Kidney epithelial cell (primary cell): ENCODE measurements at regions not wholly inside any gene's neighbourhood (a gene's known extent, or its start where the extent isn't known, plus 50 kb on each side); places are given as distances from the start of the nearest gene placed in this dataset.

Experiments
- DNase-seq: peaks from one replicate; pipeline ENCODE4 v3.0.0-alpha.2; 2010; ENCODE audit warnings: low read depth
- H3K27me3 ChIP-seq: 2 replicates; pipeline ENCODE4 v1.6.0; 2011; ENCODE audit warnings: low read length; ENCODE audit not compliant: control insufficient read depth, insufficient read depth
- H3K36me3 ChIP-seq: 2 replicates; pipeline ENCODE4 v1.5.1; 2011; ENCODE audit warnings: low read length; ENCODE audit not compliant: control insufficient read depth, insufficient read depth
- H3K4me3 ChIP-seq: 2 replicates; pipeline ENCODE4 v1.5.1; 2011; ENCODE audit warnings: low read depth, mild to moderate bottlenecking, control low read depth, low read length
- CTCF ChIP-seq: IDR thresholded peaks from 2 replicates; pipeline ENCODE4 v1.5.1; 2011; ENCODE audit warnings: mild to moderate bottlenecking, moderate library complexity, low read length, control low read depth, inconsistent platforms; ENCODE audit not compliant: insufficient read depth, poor library complexity, severe bottlenecking

GRCh38 chr4:125483278-125483677 is 168.5 kb downstream of the FAT4 start:
- DNase-seq: no peak
- H3K4me3 ChIP-seq: no peak overlapping the region
- no peak for TF ChIP-seq CTCF
- H3K36me3 ChIP-seq: no peaks in the 10 kb centered on the region
- H3K27me3 ChIP-seq: no peaks in the 10 kb centered on the region

GRCh38 chr4:125484912-125485311 is 170.2 kb downstream of the FAT4 start:
- H3K27me3 ChIP-seq: no peaks in the 10 kb centered on the region
- H3K4me3 ChIP-seq: no peak overlapping the region
- H3K36me3 ChIP-seq: no peaks in the 10 kb centered on the region
- no peak for DNase-seq
- no peak for TF ChIP-seq CTCF

- Histone ChIP-seq H3K36me3 (no peaks in the 10 kb centered on the region), H3K4me3 (no peak overlapping the region), H3K27me3 (no peaks in the 10 kb centered on the region)
- no peak for DNase-seq
- no peak for TF ChIP-seq CTCF
Observed at GRCh38 chr4:125486351-125486750, 171.6 kb downstream of the FAT4 start.

- Histone ChIP-seq H3K4me3 (no peak overlapping the region), H3K36me3 (no peaks in the 10 kb centered on the region)
- TF ChIP-seq CTCF: no peak
Observed at GRCh38 chr4:125489952-125490690, 175.4 kb downstream of the FAT4 start.

GRCh38 chr4:125492957-125493356 is 178.2 kb downstream of the FAT4 start:
- no peak for DNase-seq
- TF ChIP-seq CTCF: no peak

More at GRCh38 chr4:125489952-125490690, 175.4 kb downstream of the FAT4 start:
- DNase-seq: no peak
- no peaks in the 10 kb centered on the region for H3K27me3 ChIP-seq

GRCh38 chr4:125497861-125498260 is 183.1 kb downstream of the FAT4 start:
- no peaks in the 10 kb centered on the region for H3K27me3 ChIP-seq

More at GRCh38 chr4:125492957-125493356, 178.2 kb downstream of the FAT4 start:
- Histone ChIP-seq H3K36me3 (no peaks in the 10 kb centered on the region), H3K27me3 (no peaks in the 10 kb centered on the region), H3K4me3 (no peak overlapping the region)

More at GRCh38 chr4:125497861-125498260, 183.1 kb downstream of the FAT4 start:
- H3K36me3 ChIP-seq: no peaks in the 10 kb centered on the region
- H3K4me3 ChIP-seq: no peak overlapping the region
- DNase-seq: no peak
- TF ChIP-seq CTCF: no peak
